ENCODE measurements at regions not wholly inside any gene's neighbourhood (a gene's known extent, or its start where the extent isn't known, plus 50 kb on each side); places are given as distances from the start of the nearest gene placed in this dataset.

DNA sequence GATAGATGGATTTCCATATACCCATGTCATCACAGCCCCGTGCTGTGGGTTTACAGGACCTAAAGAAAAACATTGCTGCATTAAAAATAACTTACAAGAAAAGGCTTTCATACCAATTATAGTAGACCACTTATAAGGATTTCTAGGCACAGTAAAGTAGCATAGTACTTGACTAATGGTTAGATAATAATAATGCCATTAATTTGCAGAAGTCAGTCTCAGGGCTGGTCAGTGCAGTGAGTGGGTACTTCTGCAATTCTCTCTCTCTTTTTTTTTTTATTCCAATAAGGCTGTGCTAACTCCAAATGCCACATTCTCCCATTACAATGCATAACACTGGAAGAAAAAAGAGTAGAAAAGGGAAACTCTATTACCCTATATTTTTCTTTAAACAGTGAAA lies 73.1 kb upstream of the TMPRSS15 start:
- TF ChIP-seq, protein P1, sequence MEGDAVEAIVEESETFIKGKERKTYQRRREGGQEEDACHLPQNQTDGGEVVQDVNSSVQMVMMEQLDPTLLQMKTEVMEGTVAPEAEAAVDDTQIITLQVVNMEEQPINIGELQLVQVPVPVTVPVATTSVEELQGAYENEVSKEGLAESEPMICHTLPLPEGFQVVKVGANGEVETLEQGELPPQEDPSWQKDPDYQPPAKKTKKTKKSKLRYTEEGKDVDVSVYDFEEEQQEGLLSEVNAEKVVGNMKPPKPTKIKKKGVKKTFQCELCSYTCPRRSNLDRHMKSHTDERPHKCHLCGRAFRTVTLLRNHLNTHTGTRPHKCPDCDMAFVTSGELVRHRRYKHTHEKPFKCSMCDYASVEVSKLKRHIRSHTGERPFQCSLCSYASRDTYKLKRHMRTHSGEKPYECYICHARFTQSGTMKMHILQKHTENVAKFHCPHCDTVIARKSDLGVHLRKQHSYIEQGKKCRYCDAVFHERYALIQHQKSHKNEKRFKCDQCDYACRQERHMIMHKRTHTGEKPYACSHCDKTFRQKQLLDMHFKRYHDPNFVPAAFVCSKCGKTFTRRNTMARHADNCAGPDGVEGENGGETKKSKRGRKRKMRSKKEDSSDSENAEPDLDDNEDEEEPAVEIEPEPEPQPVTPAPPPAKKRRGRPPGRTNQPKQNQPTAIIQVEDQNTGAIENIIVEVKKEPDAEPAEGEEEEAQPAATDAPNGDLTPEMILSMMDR (IDR thresholded peaks at IDR 0.05): no peak
- H3K4me3 ChIP-seq: no peak overlapping the region
- peaks cover 0 to 7% (median 0%) of the 10 kb centered on the region in 11 donors for H3K9me3 ChIP-seq
- no peak for DNase-seq
- no peaks in the 10 kb centered on the region for H3K4me1 ChIP-seq
- no peaks in the 10 kb centered on the region for H3K36me3 ChIP-seq
- intact Hi-C loops (cut with DNase I): no loop called here
- H3K27me3 ChIP-seq: no peaks in the 10 kb centered on the region
- H3K27ac ChIP-seq: no peak overlapping the region
- ATAC-seq: no peak
- 74 to 82% methylated on average over 1 of the region's 1 CpG for WGBS, 2 donors

DNA sequence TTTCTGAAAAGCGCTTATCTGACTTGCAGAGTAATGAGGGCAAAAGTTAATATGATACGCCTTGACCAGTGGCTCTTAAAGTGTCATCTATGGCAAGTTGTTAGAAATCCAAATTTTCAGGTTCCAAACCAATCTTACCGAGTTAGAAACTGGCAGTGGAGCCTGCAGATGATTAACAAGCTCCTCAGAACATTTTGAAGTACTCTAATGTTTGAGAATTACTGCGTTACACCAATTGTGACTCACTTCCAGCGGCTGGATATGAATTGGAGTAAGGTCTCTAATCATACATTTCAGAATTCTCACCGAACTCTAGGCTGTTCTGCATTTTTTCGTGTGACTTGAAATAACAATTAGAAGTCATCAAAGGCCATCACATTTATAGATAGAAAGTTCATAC lies 73.5 kb upstream of the TMPRSS15 start:
- intact Hi-C loops (cut with DNase I): no loop called here
- 79% methylated on average over 7 of the region's 7 CpGs for WGBS, 2 donors
- no peak overlapping the region for H3K27ac ChIP-seq
- TF ChIP-seq, protein P1 (IDR thresholded peaks at IDR 0.05): no peak
- no peaks in the 10 kb centered on the region for H3K4me1 ChIP-seq
- no peak overlapping the region for H3K4me3 ChIP-seq
- no peaks in the 10 kb centered on the region for H3K36me3 ChIP-seq
- H3K9me3 ChIP-seq: peaks cover 0 to 7% (median 0%) of the 10 kb centered on the region in 11 donors
- ATAC-seq (no peak), DNase-seq (no peak)
- no peaks in the 10 kb centered on the region for H3K27me3 ChIP-seq

DNA sequence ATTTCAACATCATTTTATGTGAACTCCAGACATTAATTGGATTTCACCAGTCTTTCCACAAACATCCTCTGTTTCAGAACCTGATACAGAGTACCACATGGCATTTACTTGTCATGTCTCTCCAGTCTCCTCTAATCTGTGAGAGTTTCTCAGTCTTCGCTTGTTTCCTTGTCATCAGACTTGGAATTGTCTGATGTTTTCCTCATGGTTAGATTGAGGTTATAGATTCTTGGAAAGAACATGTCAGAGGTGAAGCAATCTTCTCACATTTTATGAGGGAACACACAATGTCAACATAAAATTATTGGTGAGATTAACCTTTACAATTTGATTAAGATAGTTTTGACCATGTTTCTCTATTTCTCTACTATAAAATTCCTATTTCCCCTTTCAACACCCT lies 74.9 kb upstream of the TMPRSS15 start:
- H3K36me3 ChIP-seq: no peaks in the 10 kb centered on the region
- H3K9me3 ChIP-seq: peaks cover 0 to 7% (median 0%) of the 10 kb centered on the region in 11 donors
- TF ChIP-seq, protein P1 (IDR thresholded peaks at IDR 0.05): no peak
- WGBS, 2 donors: 0 to 52% methylated on average over 1 of the region's 1 CpG
- no peaks in the 10 kb centered on the region for H3K4me1 ChIP-seq
- H3K27me3 ChIP-seq: no peaks in the 10 kb centered on the region
- no peak for ATAC-seq
- H3K27ac ChIP-seq: no peak overlapping the region
- no peak overlapping the region for H3K4me3 ChIP-seq
- intact Hi-C loops (cut with DNase I): no loop called here
- no peak for DNase-seq

DNA sequence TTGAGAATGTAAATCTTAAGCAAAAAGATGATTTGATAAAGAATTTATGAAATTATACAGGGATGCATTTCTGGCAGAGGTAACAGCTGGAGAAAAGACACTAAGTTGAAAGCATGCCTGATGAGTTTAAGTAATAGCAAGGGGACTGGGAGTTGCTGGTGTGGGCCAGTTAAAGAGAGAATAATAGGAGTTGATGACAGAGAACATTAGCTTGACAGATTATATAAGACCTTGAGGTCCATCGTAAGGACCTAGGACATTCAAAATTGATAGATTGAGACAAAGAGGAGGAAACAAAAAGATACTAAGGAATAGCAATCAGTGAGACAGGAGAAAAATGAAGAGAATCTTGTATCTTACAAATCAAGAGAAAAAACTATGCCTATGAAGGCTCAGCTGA lies 84.7 kb upstream of the TMPRSS15 start:
- no peak for ATAC-seq
- intact Hi-C loops (cut with DNase I): no loop called here
- WGBS, 2 donors: 71 to 78% methylated on average over 1 of the region's 1 CpG
- no peak overlapping the region for H3K4me3 ChIP-seq
- H3K36me3 ChIP-seq: no peaks in the 10 kb centered on the region
- TF ChIP-seq, protein P1 (IDR thresholded peaks at IDR 0.05): no peak
- H3K27me3 ChIP-seq: no peaks in the 10 kb centered on the region
- no peak for DNase-seq
- no peaks in the 10 kb centered on the region for H3K9me3 ChIP-seq
- H3K4me1 ChIP-seq: no peaks in the 10 kb centered on the region
- no peak overlapping the region for H3K27ac ChIP-seq

DNA sequence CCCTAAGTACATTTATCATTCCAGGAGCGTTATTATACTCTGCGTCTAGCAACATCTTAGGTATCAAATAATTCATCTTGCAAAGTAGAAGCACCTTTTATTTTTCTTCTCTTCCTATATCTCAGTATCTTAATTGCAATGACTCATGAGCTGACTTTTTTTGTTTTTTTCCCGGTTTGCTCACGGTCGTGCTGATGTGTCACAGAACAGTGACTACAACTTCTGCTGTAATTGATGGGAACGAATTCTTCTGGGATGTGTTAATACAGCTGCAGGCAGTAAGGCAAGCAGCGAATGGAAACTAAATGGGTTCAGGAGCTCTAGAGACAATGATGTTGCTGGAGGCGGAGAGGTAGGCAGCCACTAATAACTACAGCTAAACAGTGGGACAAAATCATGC lies 89.8 kb upstream of the TMPRSS15 start:
- WGBS, 2 donors: 66 to 78% methylated on average over 8 of the region's 8 CpGs
- TF ChIP-seq, protein P1 (IDR thresholded peaks at IDR 0.05): no peak
- no peaks in the 10 kb centered on the region for H3K9me3 ChIP-seq
- no peak for ATAC-seq
- intact Hi-C loops (cut with DNase I): no loop called here
- H3K27me3 ChIP-seq: no peaks in the 10 kb centered on the region
- H3K36me3 ChIP-seq: no peaks in the 10 kb centered on the region
- no peaks in the 10 kb centered on the region for H3K4me1 ChIP-seq
- no peak for DNase-seq
- H3K4me3 ChIP-seq: no peak overlapping the region
- no peak overlapping the region for H3K27ac ChIP-seq
